GM23338 (cell line): ENCODE measurements at regions not wholly inside any gene's neighbourhood (a gene's known extent, or its start where the extent isn't known, plus 50 kb on each side); places are given as distances from the start of the nearest gene placed in this dataset.
A peak's percentile ranks its signal among the peaks of the same experiment; 100 is the strongest.

Source experiments
- ATAC-seq: fragments of 200-7000 bp; cut with Tn5 transposase; 3 replicates; pipeline ENCODE4 v1.9.1; 2020
- DNase-seq: peaks from one replicate; pipeline ENCODE4 v3.0.0-alpha.2; 2015; ENCODE audit warnings: low spot score
- H2AFZ ChIP-seq: fragments of 200-600 bp; sonication (generic); 2 replicates; pipeline ENCODE4 v1.8.0; 2016; ENCODE audit warnings: antibody characterized with exemption, mild to moderate bottlenecking, moderate library complexity
- H3F3A ChIP-seq: fragments of 200-600 bp; sonication (generic); replicated peaks from 2 replicates; pipeline ENCODE4 v1.8.0; 2017; ENCODE audit warnings: antibody characterized with exemption, mixed run types, low read depth
- H3K27ac ChIP-seq: fragments of 200-600 bp; sonication (generic); 2 replicates; pipeline ENCODE4 v1.6.1; 2016; ENCODE audit warnings: low read depth
- H3K27me3 ChIP-seq: fragments of 200-600 bp; sonication (generic); 2 replicates; pipeline ENCODE4 v1.8.0; 2016; ENCODE audit warnings: mild to moderate bottlenecking, mixed run types, moderate library complexity; ENCODE audit not compliant: insufficient read depth
- H3K36me3 ChIP-seq: fragments of 200-600 bp; sonication (generic); 2 replicates; pipeline ENCODE4 v1.8.0; 2016; ENCODE audit warnings: mild to moderate bottlenecking; ENCODE audit not compliant: insufficient read depth
- H3K4me1 ChIP-seq: fragments of 200-600 bp; sonication (generic); 2 replicates; pipeline ENCODE4 v1.8.0; 2016; ENCODE audit warnings: mild to moderate bottlenecking, moderate library complexity; ENCODE audit not compliant: insufficient read depth
- H3K4me2 ChIP-seq: fragments of 200-600 bp; sonication (generic); 2 replicates; pipeline ENCODE4 v1.7.1; 2017; ENCODE audit warnings: mixed run types
- H3K4me3 ChIP-seq: fragments of 200-600 bp; sonication (generic); 2 replicates; pipeline ENCODE4 v1.6.1; 2016; ENCODE audit warnings: mixed run types
- H3K79me2 ChIP-seq: fragments of 200-600 bp; sonication (generic); replicated peaks from 2 replicates; pipeline ENCODE4 v1.8.0; 2017; ENCODE audit warnings: mild to moderate bottlenecking; ENCODE audit not compliant: insufficient read depth
- H3K9me2 ChIP-seq: fragments of 200-600 bp; sonication (generic); 2 replicates; pipeline ENCODE4 v1.8.0; 2017; ENCODE audit not compliant: insufficient read depth
- H4K20me1 ChIP-seq: fragments of 200-600 bp; sonication (generic); replicated peaks from 2 replicates; pipeline ENCODE4 v1.8.0; 2017; ENCODE audit warnings: mild to moderate bottlenecking; ENCODE audit not compliant: insufficient read depth
- H3K27ac Mint-ChIP-seq: 2 replicates; pipeline ENCODE4 v1.8.0; 2020; ENCODE audit warnings: inconsistent platforms, mild to moderate bottlenecking, moderate library complexity, mixed read lengths
- H3K27me3 Mint-ChIP-seq: 3 replicates; pipeline ENCODE4 v1.8.0; 2022; ENCODE audit warnings: low read depth, mild to moderate bottlenecking, moderate library complexity, mixed read lengths, inconsistent platforms; ENCODE audit not compliant: insufficient read depth, poor library complexity
- H3K36me3 Mint-ChIP-seq: 3 replicates; pipeline ENCODE4 v1.8.0; 2021; ENCODE audit warnings: low read depth, mild to moderate bottlenecking, inconsistent platforms, moderate library complexity, mixed read lengths
- H3K4me1 Mint-ChIP-seq: 3 replicates; pipeline ENCODE4 v1.8.0; 2020; ENCODE audit warnings: mild to moderate bottlenecking, inconsistent platforms, mixed read lengths
- H3K4me3 Mint-ChIP-seq: 3 replicates; pipeline ENCODE4 v1.8.0; 2021; ENCODE audit warnings: moderate library complexity, mild to moderate bottlenecking, inconsistent platforms, mixed read lengths
- H3K9me3 Mint-ChIP-seq: 3 replicates; pipeline ENCODE4 v1.8.0; 2020; ENCODE audit warnings: moderate library complexity, mild to moderate bottlenecking, inconsistent platforms, mixed read lengths
- CREB1 ChIP-seq: fragments of 250-450 bp; sonication (Bioruptor Pico); IDR thresholded peaks from 2 replicates; pipeline ENCODE4 v1.5.0; 2020; ENCODE audit warnings: low read depth, mild to moderate bottlenecking, moderate library complexity
- ETS1 ChIP-seq: IDR thresholded peaks from 2 replicates; pipeline ENCODE4 v1.6.1; 2016; ENCODE audit warnings: antibody characterized with exemption
- EZH2 ChIP-seq: fragments of 200-600 bp; sonication (generic); IDR thresholded peaks from one replicate; pipeline ENCODE4 v1.8.0; 2017; ENCODE audit warnings: antibody characterized with exemption, mild to moderate bottlenecking, low read depth; ENCODE audit not compliant: unreplicated experiment
- EZH2phosphoT487 ChIP-seq: fragments of 200-600 bp; sonication (generic); IDR thresholded peaks from one replicate; pipeline ENCODE4 v1.8.1; 2018; ENCODE audit warnings: antibody characterized with exemption; ENCODE audit not compliant: unreplicated experiment
- JUNB ChIP-seq: IDR thresholded peaks from one replicate; pipeline ENCODE4 v1.6.1; 2016; ENCODE audit warnings: antibody characterized with exemption; ENCODE audit not compliant: unreplicated experiment
- NANOG ChIP-seq: IDR thresholded peaks from 2 replicates; pipeline ENCODE4 v1.6.1; 2016; ENCODE audit warnings: antibody characterized with exemption, borderline replicate concordance
- POLR2AphosphoS5 ChIP-seq: IDR thresholded peaks from 2 replicates; pipeline ENCODE4 v1.6.1; 2016; ENCODE audit warnings: antibody characterized with exemption, low read depth
- REST ChIP-seq: IDR thresholded peaks from one replicate; pipeline ENCODE4 v1.6.1; 2018; ENCODE audit warnings: antibody characterized with exemption; ENCODE audit not compliant: unreplicated experiment
- STAT1 ChIP-seq: IDR thresholded peaks from one replicate; pipeline ENCODE4 v1.6.1; 2016; ENCODE audit warnings: antibody characterized with exemption; ENCODE audit not compliant: unreplicated experiment
- ZNF331 ChIP-seq: fragments of 250-450 bp; sonication (Bioruptor Pico); IDR thresholded peaks from 2 replicates; pipeline ENCODE4 v1.5.0; 2020; ENCODE audit warnings: low read depth, mild to moderate bottlenecking, moderate library complexity
- ZNF462 ChIP-seq: fragments of 250-450 bp; sonication (Bioruptor Pico); IDR thresholded peaks from 2 replicates; pipeline ENCODE4 v1.5.0; 2020; ENCODE audit warnings: mild to moderate bottlenecking, moderate library complexity

GRCh38 chr4:34731070-34731469, 1513.2 kb downstream of the ARAP2 start:
- Histone ChIP-seq H3K4me2 (no peak overlapping the region), H4K20me1 (no peaks in the 10 kb centered on the region), H3K27me3 (no peaks in the 10 kb centered on the region), H3K4me1 (no peaks in the 10 kb centered on the region), H3K36me3 (no peaks in the 10 kb centered on the region), H3K4me3 (no peak overlapping the region), H3K27ac (no peak overlapping the region), H2AFZ (no peak overlapping the region), H3F3A (no peaks in the 10 kb centered on the region), H3K79me2 (no peaks in the 10 kb centered on the region), H3K9me2 (no peaks in the 10 kb centered on the region)
- Mint-ChIP-seq H3K4me1 (peaks cover 5% of the 10 kb centered on the region), H3K9me3 (no peaks in the 10 kb centered on the region), H3K36me3 (no peaks in the 10 kb centered on the region), H3K27ac (peak overlapping the region; percentile 17; the same call in 1 of the 2 replicates), H3K4me3 (no peak overlapping the region), H3K27me3 (no peaks in the 10 kb centered on the region)
- TF ChIP-seq EZH2 (no peak), POLR2AphosphoS5 (no peak)
- no peak for ATAC-seq
- no peak for DNase-seq

GRCh38 chr4:34732176-34732950, 1512.0 kb downstream of the ARAP2 start:
- no peak for ATAC-seq
- peaks cover 5% of the 10 kb centered on the region for H3K4me1 Mint-ChIP-seq
- H3K9me3 Mint-ChIP-seq: no peaks in the 10 kb centered on the region
- no peak overlapping the region for H3K27ac Mint-ChIP-seq
- Histone ChIP-seq H3K4me3 (no peak overlapping the region), H4K20me1 (no peaks in the 10 kb centered on the region), H2AFZ (peak overlapping the region; percentile 52), H3K36me3 (no peaks in the 10 kb centered on the region), H3K4me1 (no peaks in the 10 kb centered on the region), H3F3A (no peaks in the 10 kb centered on the region), H3K27ac (no peak overlapping the region), H3K27me3 (no peaks in the 10 kb centered on the region), H3K9me2 (no peaks in the 10 kb centered on the region), H3K4me2 (no peak overlapping the region), H3K79me2 (no peaks in the 10 kb centered on the region)
- no peaks in the 10 kb centered on the region for H3K36me3 Mint-ChIP-seq
- H3K4me3 Mint-ChIP-seq: no peak overlapping the region
- H3K27me3 Mint-ChIP-seq: no peaks in the 10 kb centered on the region
- no peak for DNase-seq
- no peak for TF ChIP-seq STAT1
- no peak for TF ChIP-seq EZH2phosphoT487
- TF ChIP-seq JUNB: no peak
- no peak for TF ChIP-seq NANOG
- TF ChIP-seq REST: no peak
- no peak for TF ChIP-seq ZNF331 (CRISPR knock-in tag)
- TF ChIP-seq CREB1 (CRISPR knock-in tag): no peak
- no peak for TF ChIP-seq ZNF462 (CRISPR knock-in tag)
- no peak for TF ChIP-seq POLR2AphosphoS5
- no peak for TF ChIP-seq ETS1
- no peak for TF ChIP-seq EZH2
